Transverse colon (tissue), 1 donor: ENCODE measurements at regions not wholly inside any gene's neighbourhood (a gene's known extent, or its start where the extent isn't known, plus 50 kb on each side); places are given as distances from the start of the nearest gene placed in this dataset.

Experiments
- EP300 ChIP-seq: sonication (generic); formaldehyde crosslinking; IDR thresholded peaks from one replicate; pipeline ENCODE4 v1.6.1; 2017; ENCODE audit warnings: antibody characterized with exemption, low read depth
- POLR2A ChIP-seq: fragments of 450-650 bp; IDR thresholded peaks from one replicate; pipeline ENCODE4 v1.6.1; 2016; ENCODE audit warnings: antibody characterized with exemption, mild to moderate bottlenecking, moderate library complexity

GRCh38 chr1:53406551-53407235 is 52.5 kb upstream of the DMRTB1 start:
- TF ChIP-seq POLR2A (no peak), EP300 (no peak)
